Endothelial cell of umbilical vein (primary cell): ENCODE measurements at regions not wholly inside any gene's neighbourhood (a gene's known extent, or its start where the extent isn't known, plus 50 kb on each side); places are given as distances from the start of the nearest gene placed in this dataset.

Experiments
- BruUV-seq: library from RNA; stranded (reverse); fragments of 400-500 nt; replicated peaks from 2 replicates; lab custom pipeline; 2021; lab: Mats Ljungman, UMichigan
- CTCF ChIA-PET: fragments of 300-600, 350-600 bp; sonication (Branson Sonifier 250); formaldehyde crosslinking; loops from one replicate; lab custom pipeline; 2021; ENCODE audit warnings: antibody characterized with exemption, inconsistent platforms; lab: Charles Lee
- POLR2A ChIA-PET: fragments of 300-600, 350-600 bp; sonication (Branson Sonifier 250); formaldehyde crosslinking; loops from one replicate; lab custom pipeline; 2021; ENCODE audit warnings: antibody characterized with exemption, inconsistent platforms; lab: Charles Lee
- DNase-seq: peaks from one replicate; pipeline ENCODE4 v3.0.0-alpha.2; 2011; ENCODE audit warnings: low read depth, low spot score
- FAIRE-seq: peaks from 2 replicates; lab custom pipeline; 2011; peaks lifted over from hg19 to GRCh38; lab: Jason Lieb, UNC
- H2AFZ ChIP-seq: 2 replicates; pipeline ENCODE4 v1.6.0; 2012; ENCODE audit warnings: low read depth, low read length, control low read depth, inconsistent platforms
- H3K27ac ChIP-seq: 2 replicates; pipeline ENCODE4 v1.5.1; 2011; ENCODE audit warnings: low read depth, mild to moderate bottlenecking, control low read depth, low read length, moderate library complexity; ENCODE audit not compliant: insufficient read depth
- H3K27me3 ChIP-seq, 2 experiments: 2 replicates each; pipeline versions ENCODE4 v1.6.0 to v1.6.1; 2011; ENCODE audit warnings: low read length in 2 of 2, mixed read lengths in 1 of 2; ENCODE audit not compliant: control insufficient read depth in 2 of 2, insufficient read depth in 2 of 2
- H3K36me3 ChIP-seq, 2 experiments: 2 replicates in 1 of 2; 3 replicates in 1 of 2; pipeline ENCODE4 v1.5.1; 2011; ENCODE audit warnings: low read length in 2 of 2, mild to moderate bottlenecking in 1 of 2, moderate library complexity in 1 of 2; ENCODE audit not compliant: control insufficient read depth in 2 of 2, insufficient read depth in 2 of 2; ENCODE audit errors: extremely low read depth in 1 of 2
- H3K4me1 ChIP-seq: 3 replicates; pipeline ENCODE4 v1.5.1; 2011; ENCODE audit warnings: mild to moderate bottlenecking, low read length; ENCODE audit not compliant: control insufficient read depth, insufficient read depth; ENCODE audit errors: extremely low read depth
- H3K4me2 ChIP-seq: 2 replicates; pipeline ENCODE4 v1.6.1; 2011; ENCODE audit warnings: low read length, control low read depth, mixed read lengths; ENCODE audit not compliant: insufficient read depth
- H3K4me3 ChIP-seq, 3 experiments: fragments of 200-600 bp in 1 of 3; sonication (generic), shearing (Covaris generic) in 1 of 3; replicated peaks in 1 of 3; 2 replicates each; pipeline ENCODE4 v1.5.1; 2011 to 2016; ENCODE audit warnings: control low read depth in 3 of 3, low read length in 3 of 3, mild to moderate bottlenecking in 2 of 3, inconsistent platforms in 1 of 3, low read depth in 1 of 3, moderate library complexity in 1 of 3; ENCODE audit not compliant: insufficient read depth in 1 of 3
- H3K79me2 ChIP-seq: 2 replicates; pipeline ENCODE4 v1.6.0; 2012; ENCODE audit warnings: low read length, inconsistent platforms; ENCODE audit not compliant: control insufficient read depth, insufficient read depth
- H3K9ac ChIP-seq: replicated peaks from 2 replicates; pipeline ENCODE3; 2011; ENCODE audit warnings: low read length, control low read depth; ENCODE audit not compliant: insufficient read depth; ENCODE audit errors: extremely low read depth
- H3K9me1 ChIP-seq: replicated peaks from 3 replicates; pipeline ENCODE4 v1.6.0; 2011; ENCODE audit warnings: mild to moderate bottlenecking, low read length; ENCODE audit not compliant: control insufficient read depth, insufficient read depth; ENCODE audit errors: extremely low read depth
- H3K9me3 ChIP-seq: replicated peaks from 2 replicates; pipeline ENCODE4 v1.5.1; 2012; ENCODE audit warnings: low read length, inconsistent platforms; ENCODE audit not compliant: control insufficient read depth, insufficient read depth
- H4K20me1 ChIP-seq: replicated peaks from 2 replicates; pipeline ENCODE3; 2011; ENCODE audit warnings: mild to moderate bottlenecking, low read length; ENCODE audit not compliant: control insufficient read depth, insufficient read depth; ENCODE audit errors: extremely low read depth
- CTCF ChIP-seq, 2 donors: IDR thresholded peaks; 1 replicate in 1 of 2; 2 replicates in 1 of 2; pipeline ENCODE4 v1.5.1; 2011; ENCODE audit warnings: low read length in 2 of 2, mild to moderate bottlenecking in 2 of 2, moderate library complexity in 2 of 2, control low read depth in 1 of 2, inconsistent platforms in 1 of 2, low read depth in 1 of 2; ENCODE audit not compliant: insufficient read depth in 1 of 2; ENCODE audit errors: extremely low read depth in 1 of 2
- EZH2 ChIP-seq: IDR thresholded peaks from 2 replicates; pipeline ENCODE4 v1.6.1; 2012; ENCODE audit warnings: borderline replicate concordance, low read depth, mild to moderate bottlenecking, moderate library complexity, low read length, inconsistent platforms; ENCODE audit not compliant: severe bottlenecking
- FOS ChIP-seq: IDR thresholded peaks from 2 replicates; pipeline ENCODE4 v1.6.1; 2011; ENCODE audit warnings: mild to moderate bottlenecking, low read length, moderate library complexity, borderline replicate concordance; ENCODE audit not compliant: insufficient read depth
- GATA2 ChIP-seq: IDR thresholded peaks from 2 replicates; pipeline ENCODE4 v1.7.0; 2011; ENCODE audit warnings: low read depth, mild to moderate bottlenecking, moderate library complexity, mixed read lengths, low read length; ENCODE audit not compliant: insufficient read length, insufficient read depth
- JUN ChIP-seq: IDR thresholded peaks from 2 replicates; pipeline ENCODE4 v1.6.1; 2011; ENCODE audit warnings: borderline replicate concordance, low read depth; ENCODE audit not compliant: insufficient read length, insufficient read depth
- MAX ChIP-seq: IDR thresholded peaks from 2 replicates; pipeline ENCODE4 v1.6.1; 2011; ENCODE audit not compliant: insufficient read depth, insufficient read length
- MYC ChIP-seq: IDR thresholded peaks from one replicate; pipeline ENCODE4 v1.6.1; 2011; ENCODE audit warnings: mild to moderate bottlenecking, low read depth, low read length
- POLR2A ChIP-seq: IDR thresholded peaks from 2 replicates; pipeline ENCODE4 v1.6.1; 2012; ENCODE audit warnings: low read depth, mild to moderate bottlenecking, control low read depth, low read length
- POLR2AphosphoS5 ChIP-seq: IDR thresholded peaks from 2 replicates; pipeline ENCODE4 v1.6.1; 2012; ENCODE audit warnings: low read depth, mild to moderate bottlenecking, control low read depth, low read length, moderate library complexity; ENCODE audit not compliant: insufficient read depth
- dilution Hi-C: fragments of 300-500 bp; cut with MboI; formaldehyde crosslinking; loops from one replicate; pipeline ENCODE4 v1.15.0; 2019; ENCODE audit warnings: low sequenced_read_pairs; ENCODE audit not compliant: extremely low pct_ligation_motif_present
- intact Hi-C: fragments of 100-400 bp; cut with micrococcal nuclease; formaldehyde crosslinking; loops from one replicate; pipeline ENCODE4 v1.10.0; 2022

- no peak for DNase-seq
- Histone ChIP-seq H3K4me2 (no peak overlapping the region), H3K9me3 (no peaks in the 10 kb centered on the region), H3K27ac (no peak overlapping the region), H3K9me1 (no peaks in the 10 kb centered on the region), H4K20me1 (no peaks in the 10 kb centered on the region), H3K4me3 (no peak overlapping the region), H3K9ac (no peak overlapping the region), H3K4me1 (peaks cover 4% of the 10 kb centered on the region), H3K79me2 (no peaks in the 10 kb centered on the region), H3K27me3 (no peaks in the 10 kb centered on the region), H2AFZ (no peak overlapping the region), H3K36me3 (no peaks in the 10 kb centered on the region)
- no peak for FAIRE-seq
- TF ChIP-seq POLR2AphosphoS5: no peak
- TF ChIP-seq CTCF (IDR thresholded peaks at IDR 0.05; ENCODE audit: extremely low read depth in 1 of 2, insufficient read depth in 1 of 2, low read depth in 1 of 2, low read length in 2 of 2): no peak
- no peak for TF ChIP-seq JUN
- no peak for TF ChIP-seq GATA2
- TF ChIP-seq POLR2A: no peak
- POLR2A ChIA-PET: no interaction called here
- dilution Hi-C loops: no loop called here
- intact Hi-C loops: no loop called here
- BruUV-seq: no TSS peak
- CTCF ChIA-PET: interaction anchor here (1.4 kb wide), 1 partner anchor 13 kb away, joined by 12 read pairs; no protein-coding TSS in a partner anchor
Observed at GRCh38 chr1:60861961-60862567, 220.3 kb upstream of the NFIA start.

- no peak overlapping the region for H3K4me3 ChIP-seq
- no TSS peak for BruUV-seq
- H3K9me3 ChIP-seq: no peaks in the 10 kb centered on the region
- H3K9ac ChIP-seq: no peak overlapping the region
- no peak overlapping the region for H3K4me2 ChIP-seq
- intact Hi-C loops: no loop called here
- no peaks in the 10 kb centered on the region for H3K36me3 ChIP-seq
- H2AFZ ChIP-seq: no peak overlapping the region
- H3K79me2 ChIP-seq: no peaks in the 10 kb centered on the region
- dilution Hi-C loops: no loop called here
- POLR2A ChIA-PET: no interaction called here
- FAIRE-seq: no peak
- no peak overlapping the region for H3K27ac ChIP-seq
- H4K20me1 ChIP-seq: no peaks in the 10 kb centered on the region
- TF ChIP-seq CTCF (IDR thresholded peaks at IDR 0.05; ENCODE audit: extremely low read depth in 1 of 2, insufficient read depth in 1 of 2, low read depth in 1 of 2, low read length in 2 of 2): no peak
- TF ChIP-seq POLR2AphosphoS5: no peak
- no peak for TF ChIP-seq MYC
- TF ChIP-seq MAX: no peak
- no peak for TF ChIP-seq JUN
- no peak for TF ChIP-seq EZH2
- TF ChIP-seq FOS: no peak
- TF ChIP-seq POLR2A: no peak
- no peak for TF ChIP-seq GATA2
- no peaks in the 10 kb centered on the region for H3K27me3 ChIP-seq
- CTCF ChIA-PET: interaction anchor here (0.8 to 2.7 kb wide), 5 partner anchors 10 to 184 kb away, joined by 3 to 12 read pairs (median 5); no protein-coding TSS in a partner anchor
- DNase-seq: no peak
- H3K9me1 ChIP-seq: no peaks in the 10 kb centered on the region
- H3K4me1 ChIP-seq: peaks cover 4% of the 10 kb centered on the region
Observed at GRCh38 chr1:60859111-60859510, 223.2 kb upstream of the NFIA start.
